IMR-90 (cell line): ENCODE measurements at regions not wholly inside any gene's neighbourhood (a gene's known extent, or its start where the extent isn't known, plus 50 kb on each side); places are given as distances from the start of the nearest gene placed in this dataset.

ENCODE experiments used
- ATAC-seq: fragments of 200-7000 bp; cut with Tn5 transposase; 2 replicates; pipeline ENCODE4 v1.9.1; 2020; ENCODE audit warnings: low read depth, mild to moderate bottlenecking, moderate library complexity
- BruUV-seq: library from RNA; stranded (reverse); fragments of 400-500 nt; replicated peaks from 2 replicates; lab custom pipeline; 2021; lab: Mats Ljungman, UMichigan
- CTCF ChIA-PET: fragments of 300-600 bp; formaldehyde crosslinking; extraction: SDS; loops from one replicate; lab custom pipeline; 2021; ENCODE audit warnings: antibody characterized with exemption; lab: Yijun Ruan, JAX
- POLR2A ChIA-PET: fragments of 300-600 bp; sonication (Branson Sonifier 250); formaldehyde crosslinking; loops from one replicate; lab custom pipeline; 2022; ENCODE audit warnings: antibody characterized with exemption; ENCODE audit not compliant: unreplicated experiment; lab: Charles Lee
- DNase-seq: peaks from one replicate; pipeline ENCODE4 v3.0.0; 2013
- H2AFZ ChIP-seq: replicated peaks from 2 replicates; pipeline ENCODE3; 2013; ENCODE audit warnings: low read length, mild to moderate bottlenecking; ENCODE audit not compliant: poor library complexity
- H2AK5ac ChIP-seq: 2 replicates; pipeline ENCODE4 v1.6.1; 2013; ENCODE audit warnings: low read depth, low read length, inconsistent platforms
- H2AK9ac ChIP-seq: replicated peaks from 2 replicates; pipeline ENCODE3; 2013; ENCODE audit warnings: mild to moderate bottlenecking, low read depth, low read length, moderate library complexity; ENCODE audit not compliant: poor library complexity
- H2BK120ac ChIP-seq: 2 replicates; pipeline ENCODE4 v1.6.1; 2013; ENCODE audit warnings: low read depth, low read length, inconsistent platforms
- H2BK15ac ChIP-seq: 3 replicates; pipeline ENCODE4 v1.6.1; 2013; ENCODE audit warnings: low read depth, low read length, inconsistent platforms
- H2BK20ac ChIP-seq: 2 replicates; pipeline ENCODE4 v1.6.1; 2013; ENCODE audit warnings: low read depth, mild to moderate bottlenecking, inconsistent platforms, low read length, moderate library complexity
- H2BK5ac ChIP-seq: 2 replicates; pipeline ENCODE4 v1.6.1; 2013; ENCODE audit warnings: mild to moderate bottlenecking, low read depth, low read length, inconsistent platforms; ENCODE audit not compliant: poor library complexity, severe bottlenecking
- H3K14ac ChIP-seq: replicated peaks from 2 replicates; pipeline ENCODE4 v1.6.1; 2013; ENCODE audit warnings: low read depth, low read length, inconsistent platforms
- H3K18ac ChIP-seq: 2 replicates; pipeline ENCODE4 v1.6.1; 2013; ENCODE audit warnings: low read depth, low read length, control low read depth
- H3K23ac ChIP-seq: 2 replicates; pipeline ENCODE4 v1.6.1; 2013; ENCODE audit warnings: low read depth, low read length, inconsistent platforms
- H3K27ac ChIP-seq: 2 replicates; pipeline ENCODE4 v1.5.1; 2013; ENCODE audit warnings: mild to moderate bottlenecking, control low read depth, low read length; ENCODE audit not compliant: insufficient read depth
- H3K27me3 ChIP-seq: 2 replicates; pipeline ENCODE4 v1.6.1; 2013; ENCODE audit warnings: low read length; ENCODE audit not compliant: control insufficient read depth, insufficient read depth
- H3K36me3 ChIP-seq: 2 replicates; pipeline ENCODE4 v1.6.1; 2013; ENCODE audit warnings: low read length, mixed read lengths; ENCODE audit not compliant: control insufficient read depth, insufficient read depth
- H3K4ac ChIP-seq: 2 replicates; pipeline ENCODE4 v1.6.1; 2013; ENCODE audit warnings: low read depth, low read length, inconsistent platforms
- H3K4me1 ChIP-seq: 2 replicates; pipeline ENCODE4 v1.6.1; 2013; ENCODE audit warnings: low read length, mixed read lengths; ENCODE audit not compliant: control insufficient read depth, insufficient read depth
- H3K4me2 ChIP-seq: 2 replicates; pipeline ENCODE4 v1.6.1; 2013; ENCODE audit warnings: low read depth, mild to moderate bottlenecking, control low read depth, low read length, moderate library complexity
- H3K4me3 ChIP-seq: 2 replicates; pipeline ENCODE4 v1.5.1; 2013; ENCODE audit warnings: low read depth, mild to moderate bottlenecking, control low read depth, low read length, moderate library complexity; ENCODE audit not compliant: insufficient read depth
- H3K56ac ChIP-seq: 2 replicates; pipeline ENCODE4 v1.6.1; 2013; ENCODE audit warnings: low read length, inconsistent platforms; ENCODE audit not compliant: insufficient read depth; ENCODE audit errors: extremely low read depth
- H3K79me1 ChIP-seq, 2 experiments: 2 replicates each; pipeline ENCODE4 v1.6.1; 2013; ENCODE audit warnings: low read length in 2 of 2, inconsistent platforms in 1 of 2, low read depth in 1 of 2
- H3K9ac ChIP-seq: 2 replicates; pipeline ENCODE4 v1.6.1; 2013; ENCODE audit warnings: low read depth, low read length, control low read depth
- H3K9me1 ChIP-seq: 2 replicates; pipeline ENCODE4 v1.6.1; 2013; ENCODE audit warnings: low read length, inconsistent platforms; ENCODE audit not compliant: insufficient read depth
- H3K9me3 ChIP-seq: 2 replicates; pipeline ENCODE4 v1.6.1; 2013; ENCODE audit warnings: low read length; ENCODE audit not compliant: control insufficient read depth, insufficient read depth
- H4K20me1 ChIP-seq: 2 replicates; pipeline ENCODE4 v1.6.1; 2013; ENCODE audit warnings: low read length, inconsistent platforms; ENCODE audit not compliant: insufficient read depth
- H4K5ac ChIP-seq: 2 replicates; pipeline ENCODE4 v1.6.1; 2013; ENCODE audit warnings: mild to moderate bottlenecking, low read depth, low read length, control low read depth
- H4K8ac ChIP-seq, 2 experiments: 2 replicates each; pipeline ENCODE4 v1.6.1; 2013; ENCODE audit warnings: low read depth in 2 of 2, low read length in 2 of 2, control low read depth in 1 of 2, inconsistent platforms in 1 of 2
- H4K91ac ChIP-seq: 2 replicates; pipeline ENCODE4 v1.6.1; 2013; ENCODE audit warnings: low read depth, low read length, inconsistent platforms; ENCODE audit not compliant: insufficient read depth
- CEBPB ChIP-seq: IDR thresholded peaks from 2 replicates; pipeline ENCODE4 v1.6.1; 2012; ENCODE audit warnings: low read depth, low read length, improper control_type of control experiment
- CHD1 ChIP-seq: IDR thresholded peaks from 2 replicates; pipeline ENCODE4 v1.6.1; 2012; ENCODE audit warnings: low read depth, low read length, improper control_type of control experiment
- MAFK ChIP-seq: IDR thresholded peaks from 2 replicates; pipeline ENCODE4 v1.6.1; 2012; ENCODE audit warnings: low read depth, low read length, improper control_type of control experiment
- MXI1 ChIP-seq: IDR thresholded peaks from 2 replicates; pipeline ENCODE4 v1.6.1; 2012; ENCODE audit warnings: low read depth, mild to moderate bottlenecking, low read length, moderate library complexity, borderline replicate concordance
- RAD21 ChIP-seq: IDR thresholded peaks from 2 replicates; pipeline ENCODE4 v1.6.1; 2012; ENCODE audit warnings: low read length, improper control_type of control experiment
- RFX5 ChIP-seq: IDR thresholded peaks from 2 replicates; pipeline ENCODE4 v1.8.0; 2012; ENCODE audit warnings: low read depth, mild to moderate bottlenecking, low read length, moderate library complexity
- WGBS, 2 experiments: methylation state at CpG; one replicate each; pipeline versions ENCODE4 v1.1.5 to v1.1.7; 2013; ENCODE audit warnings: missing lambda C conversion rate in 2 of 2; ENCODE audit not compliant: insufficient read length in 1 of 2; ENCODE audit errors: extremely low coverage in 2 of 2; 5-methylcytosine and 5-hydroxymethylcytosine counted together
- dilution Hi-C: fragments of 300-500 bp; cut with HindIII; formaldehyde crosslinking; loops from one replicate; pipeline ENCODE4 v1.14.3; 2018; ENCODE audit warnings: low sequenced_read_pairs; ENCODE audit not compliant: unreplicated experiment
- in situ Hi-C: fragments of 300-500 bp; cut with MboI; formaldehyde crosslinking; loops from 3 replicates; pipeline ENCODE4 v1.14.3; 2019; ENCODE audit warnings: low sequenced_read_pairs, inconsistent platforms, mixed read lengths
- intact Hi-C: fragments of 100-400 bp; cut with micrococcal nuclease; formaldehyde crosslinking; loops from 2 replicates; pipeline ENCODE4 v1.10.0; 2022
- TF ChIP-seq, protein P1 (sequence below): fragments of 150-350 bp; IDR thresholded peaks from 2 replicates; pipeline ENCODE4 v1.6.1; 2016; ENCODE audit warnings: low read depth, mild to moderate bottlenecking, low read length, moderate library complexity, borderline replicate concordance
- TF ChIP-seq, protein P2 (sequence below): fragments of 150-350 bp; IDR thresholded peaks from 2 replicates; pipeline ENCODE4 v1.6.1; 2017; ENCODE audit warnings: mild to moderate bottlenecking, antibody characterized with exemption, low read length, low read depth

DNA sequence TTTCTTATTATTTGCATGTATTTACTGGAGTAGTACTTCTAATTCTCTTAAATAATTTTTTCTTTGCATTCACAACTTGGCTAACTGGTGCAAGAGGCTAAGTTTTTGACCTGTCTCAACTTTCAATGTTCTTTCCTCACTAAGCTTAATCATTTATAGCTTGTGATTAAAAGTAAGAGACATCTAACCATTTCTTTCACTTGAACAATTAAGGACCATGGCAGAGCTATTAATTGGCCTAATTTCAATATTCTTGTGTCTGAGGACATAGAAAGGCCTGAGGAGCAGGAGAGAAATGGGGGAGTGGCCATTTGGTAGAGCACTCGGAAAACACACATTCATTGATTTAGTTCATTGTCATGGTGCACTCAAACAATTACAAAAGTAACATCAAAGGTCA, 141.4 kb upstream of the TMEM196 start:
- Histone ChIP-seq H3K4me3 (no peak overlapping the region), H2BK20ac (no peak overlapping the region), H3K9ac (no peak overlapping the region), H4K20me1 (no peaks in the 10 kb centered on the region), H3K9me1 (no peaks in the 10 kb centered on the region), H3K18ac (no peak overlapping the region), H3K9me3 (no peaks in the 10 kb centered on the region), H3K4me2 (no peak overlapping the region), H4K8ac (no peak overlapping the region), H3K14ac (no peak overlapping the region), H4K91ac (no peak overlapping the region), H3K79me1 (no peaks in the 10 kb centered on the region), H2BK5ac (no peak overlapping the region), H3K4me1 (no peaks in the 10 kb centered on the region), H3K36me3 (no peaks in the 10 kb centered on the region), H3K56ac (no peak overlapping the region), H2AK9ac (no peak overlapping the region), H2BK120ac (no peak overlapping the region), H2AK5ac (no peak overlapping the region), H4K5ac (no peak overlapping the region), H3K4ac (no peak overlapping the region), H2AFZ (no peak overlapping the region), H3K27ac (no peak overlapping the region), H2BK15ac (no peak overlapping the region), H3K23ac (no peak overlapping the region), H3K27me3 (no peaks in the 10 kb centered on the region)
- no peak for ATAC-seq
- CTCF ChIA-PET, result no interaction called here
- no TSS peak for BruUV-seq
- no CpG with 5 or more reads among the region's 1 CpG for WGBS, 2 experiments
- in situ Hi-C loops (no loop called here), intact Hi-C loops (no loop called here), dilution Hi-C loops (no loop called here)
- TF ChIP-seq CHD1, result no peak
- TF ChIP-seq, protein P1, sequence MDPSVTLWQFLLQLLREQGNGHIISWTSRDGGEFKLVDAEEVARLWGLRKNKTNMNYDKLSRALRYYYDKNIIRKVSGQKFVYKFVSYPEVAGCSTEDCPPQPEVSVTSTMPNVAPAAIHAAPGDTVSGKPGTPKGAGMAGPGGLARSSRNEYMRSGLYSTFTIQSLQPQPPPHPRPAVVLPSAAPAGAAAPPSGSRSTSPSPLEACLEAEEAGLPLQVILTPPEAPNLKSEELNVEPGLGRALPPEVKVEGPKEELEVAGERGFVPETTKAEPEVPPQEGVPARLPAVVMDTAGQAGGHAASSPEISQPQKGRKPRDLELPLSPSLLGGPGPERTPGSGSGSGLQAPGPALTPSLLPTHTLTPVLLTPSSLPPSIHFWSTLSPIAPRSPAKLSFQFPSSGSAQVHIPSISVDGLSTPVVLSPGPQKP, result no peak
- no peak for TF ChIP-seq CEBPB
- TF ChIP-seq MXI1, result no peak
- TF ChIP-seq MAFK, result no peak
- no peak for TF ChIP-seq RAD21
- TF ChIP-seq, protein P2, sequence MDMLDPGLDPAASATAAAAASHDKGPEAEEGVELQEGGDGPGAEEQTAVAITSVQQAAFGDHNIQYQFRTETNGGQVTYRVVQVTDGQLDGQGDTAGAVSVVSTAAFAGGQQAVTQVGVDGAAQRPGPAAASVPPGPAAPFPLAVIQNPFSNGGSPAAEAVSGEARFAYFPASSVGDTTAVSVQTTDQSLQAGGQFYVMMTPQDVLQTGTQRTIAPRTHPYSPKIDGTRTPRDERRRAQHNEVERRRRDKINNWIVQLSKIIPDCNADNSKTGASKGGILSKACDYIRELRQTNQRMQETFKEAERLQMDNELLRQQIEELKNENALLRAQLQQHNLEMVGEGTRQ, result no peak
- no peak for TF ChIP-seq RFX5
- no peak for DNase-seq
- POLR2A ChIA-PET, result no interaction called here
